HG03520 (cell line): ENCODE measurements at regions not wholly inside any gene's neighbourhood (a gene's known extent, or its start where the extent isn't known, plus 50 kb on each side); places are given as distances from the start of the nearest gene placed in this dataset.

Experiments
- ATAC-seq: cut with Tn5 transposase; IDR thresholded peaks from one replicate; pipeline ENCODE4 v1.9.1; 2021; ENCODE audit warnings: mild to moderate bottlenecking, moderate library complexity; ENCODE audit not compliant: unreplicated experiment

- ATAC-seq: no peak
These were observed 1256.5 kb downstream of the STIM2 start for GRCh38 chr4:28117084-28117682.

GRCh38 chr4:28146191-28146590 is 1285.5 kb downstream of the STIM2 start:
- ATAC-seq: no peak

- ATAC-seq: no peak
These were observed 1287.6 kb downstream of the STIM2 start for GRCh38 chr4:28148221-28148620.

DNA sequence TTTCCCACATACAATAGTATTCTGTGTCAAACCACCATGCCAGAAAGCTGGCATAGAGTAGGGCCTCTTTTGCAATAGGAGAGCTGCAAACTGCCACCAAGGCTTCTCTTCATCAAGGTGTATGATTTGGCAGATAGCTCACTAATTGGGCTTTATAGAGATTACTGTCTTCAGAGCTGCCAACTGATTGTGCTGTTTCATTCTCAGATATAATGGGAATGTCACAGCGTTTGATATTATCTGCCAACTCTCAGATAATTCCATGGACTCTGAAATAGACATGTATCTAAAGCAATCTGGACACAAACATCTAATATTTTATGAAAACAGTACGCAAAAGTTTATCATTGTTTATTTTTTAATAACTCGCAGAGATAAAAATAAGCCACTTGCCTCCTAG is 1289.1 kb downstream of the STIM2 start:
- ATAC-seq: no peak

DNA sequence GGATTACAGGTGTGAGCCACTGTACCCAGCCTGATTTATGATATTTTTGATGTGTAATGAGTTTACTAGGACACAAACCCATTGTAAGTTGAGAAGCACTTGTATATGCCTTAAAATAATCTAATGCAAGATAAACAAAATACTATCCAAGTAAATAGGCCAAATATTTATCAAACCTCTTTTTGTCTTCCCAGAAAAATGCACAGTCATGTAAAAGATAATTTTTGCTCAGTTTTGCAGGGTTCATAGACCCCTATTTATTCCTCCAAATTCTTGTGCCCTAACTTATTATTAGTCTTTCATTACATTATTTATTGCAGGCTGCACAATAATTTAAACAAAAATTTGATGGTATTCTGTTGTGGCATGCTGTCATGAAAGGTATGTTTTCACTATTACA is 1290.7 kb downstream of the STIM2 start:
- ATAC-seq: no peak

GRCh38 chr4:28167411-28167810 is 1306.8 kb downstream of the STIM2 start:
- no peak for ATAC-seq

GRCh38 chr4:28176942-28177341 is 1316.3 kb downstream of the STIM2 start:
- no peak for ATAC-seq

DNA sequence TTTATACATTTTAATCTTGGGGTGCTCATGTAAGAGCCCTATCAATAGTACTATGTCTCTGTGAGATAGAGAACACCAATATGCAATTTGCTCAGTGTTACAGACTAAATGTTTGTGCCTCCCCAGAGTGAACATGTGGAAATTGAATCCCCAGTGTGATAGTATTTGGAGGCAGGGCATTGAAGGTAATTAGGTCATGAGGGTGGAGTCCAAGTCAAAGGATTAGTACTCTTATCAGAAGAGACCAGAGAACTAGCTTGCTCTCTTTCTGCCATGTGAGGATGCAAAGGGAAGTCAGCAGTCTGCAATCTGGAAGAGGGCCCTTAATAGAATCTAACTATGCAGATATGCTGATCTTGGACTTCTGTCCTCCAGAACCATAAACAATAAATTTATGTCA is 1317.0 kb downstream of the STIM2 start:
- no peak for ATAC-seq

DNA sequence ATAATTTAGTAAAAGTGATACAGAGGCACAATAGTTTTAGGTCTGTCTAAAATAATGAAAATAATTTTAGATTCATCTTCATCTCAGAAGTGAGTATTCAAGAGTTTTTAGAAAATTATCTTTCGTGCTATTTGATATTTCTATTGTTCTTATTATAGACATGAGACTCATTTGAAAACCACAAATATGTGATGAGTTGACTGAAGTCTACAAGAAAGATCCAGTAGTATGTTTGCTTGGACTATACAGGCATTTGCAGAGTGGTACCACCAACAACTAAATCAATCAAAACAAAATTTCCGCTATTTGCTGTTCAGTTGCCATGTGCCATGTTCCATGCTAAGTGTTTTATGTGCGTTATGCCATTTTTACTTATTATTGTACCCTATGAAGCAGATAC is 1318.5 kb downstream of the STIM2 start:
- no peak for ATAC-seq

DNA sequence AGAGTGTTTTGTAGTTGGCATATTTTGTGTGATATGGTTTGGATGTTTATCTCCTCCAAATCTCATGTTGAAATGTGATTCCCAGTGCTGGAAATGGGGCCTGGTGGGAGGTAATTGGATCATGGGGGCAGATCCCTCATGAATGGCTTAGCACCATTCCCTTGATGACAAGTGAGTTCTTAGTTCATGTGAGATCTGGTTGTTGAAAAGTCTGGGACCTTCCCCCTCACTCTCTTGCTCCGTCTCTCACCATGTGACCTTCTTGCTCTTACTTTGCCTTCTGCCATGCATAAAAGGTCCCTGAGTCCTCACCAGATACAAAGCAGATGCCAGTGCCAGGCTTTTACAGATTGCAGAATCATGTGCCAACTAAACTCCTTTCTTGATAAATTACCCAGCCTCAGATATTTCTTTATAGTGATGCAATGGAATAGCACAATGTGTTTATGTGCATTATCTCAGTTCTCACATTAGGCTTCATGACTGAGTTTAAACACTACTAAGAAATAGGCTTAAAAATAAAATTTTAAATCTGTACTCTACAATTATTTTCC is 1348.8 kb downstream of the STIM2 start:
- no peak for ATAC-seq

DNA sequence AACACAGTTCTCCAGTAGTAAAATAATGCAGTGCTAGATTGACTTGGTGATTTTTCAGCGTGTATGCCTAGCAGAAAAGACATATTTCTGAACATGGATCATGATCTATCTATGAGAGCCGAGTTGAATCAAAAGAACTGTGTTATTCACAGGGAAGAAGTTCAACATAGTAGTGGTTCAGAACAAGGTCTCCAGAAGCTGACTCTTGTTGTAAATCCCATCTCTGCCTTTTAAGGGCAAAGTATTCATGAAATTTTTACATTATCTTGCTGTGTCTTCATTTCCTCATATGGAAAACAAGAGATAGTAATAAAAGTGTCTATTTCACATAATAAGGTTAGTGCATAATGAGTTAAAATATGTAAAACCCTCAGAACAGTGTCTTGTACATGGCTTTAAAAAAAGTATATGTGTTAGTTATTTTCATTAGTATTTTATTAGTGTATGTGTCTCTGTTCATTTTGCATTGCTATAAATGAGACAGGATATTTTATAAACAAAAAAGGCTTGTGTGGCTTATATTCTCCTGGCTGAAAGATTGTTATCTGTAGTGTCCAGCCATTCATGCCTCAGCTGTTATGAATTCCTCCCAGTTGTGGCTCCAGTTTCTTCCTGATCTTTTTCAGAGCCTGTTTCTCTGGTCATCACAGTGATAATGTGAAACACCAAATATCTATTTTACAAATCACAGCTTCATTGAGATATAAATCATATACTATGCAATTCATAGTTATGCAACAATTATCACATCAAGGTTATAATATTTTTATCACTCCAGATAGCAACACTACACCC is 1351.2 kb downstream of the STIM2 start:
- ATAC-seq: no peak

DNA sequence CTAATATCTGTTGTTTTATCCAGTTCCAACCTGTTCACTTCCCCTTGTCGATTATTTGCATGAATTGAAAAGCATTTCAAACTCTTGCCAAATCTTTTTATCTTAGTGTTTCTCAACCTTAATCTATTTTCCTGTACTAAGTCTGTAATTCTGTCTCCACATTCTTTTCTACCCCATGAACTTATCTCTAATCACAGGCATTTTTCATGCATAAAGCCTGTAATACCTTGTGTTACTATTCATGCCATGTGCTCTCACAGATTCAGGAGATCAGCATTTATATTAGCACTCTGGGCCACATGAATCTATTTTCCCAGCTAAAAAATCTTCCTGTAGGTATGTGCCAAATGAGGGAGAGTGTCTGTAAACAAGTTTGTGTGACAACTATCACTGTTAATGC is 1360.9 kb downstream of the STIM2 start:
- ATAC-seq: no peak

DNA sequence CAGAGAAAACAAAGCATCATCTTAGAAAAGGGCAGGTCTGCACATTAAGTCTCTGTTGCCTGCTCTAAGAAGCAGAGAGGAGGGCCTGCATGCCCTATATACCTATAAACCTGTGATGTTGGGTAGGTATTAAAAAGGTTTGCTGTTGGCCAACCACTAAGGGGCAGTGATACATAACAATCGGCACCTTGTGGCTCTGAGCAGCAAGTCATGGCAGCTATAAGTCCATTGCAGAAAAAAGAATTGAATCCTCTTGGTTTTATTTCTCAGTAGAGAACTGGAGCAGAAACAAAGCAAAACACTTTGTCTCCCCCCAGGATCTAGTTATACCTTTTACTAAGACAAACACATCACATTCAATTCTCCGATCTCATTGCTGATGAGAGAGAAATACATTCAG is 1364.4 kb downstream of the STIM2 start:
- ATAC-seq: no peak

GRCh38 chr4:28225689-28226353 is 1365.2 kb downstream of the STIM2 start:
- ATAC-seq: no peak

- no peak for ATAC-seq
These were observed 1366.3 kb downstream of the STIM2 start for GRCh38 chr4:28226962-28227361.

DNA sequence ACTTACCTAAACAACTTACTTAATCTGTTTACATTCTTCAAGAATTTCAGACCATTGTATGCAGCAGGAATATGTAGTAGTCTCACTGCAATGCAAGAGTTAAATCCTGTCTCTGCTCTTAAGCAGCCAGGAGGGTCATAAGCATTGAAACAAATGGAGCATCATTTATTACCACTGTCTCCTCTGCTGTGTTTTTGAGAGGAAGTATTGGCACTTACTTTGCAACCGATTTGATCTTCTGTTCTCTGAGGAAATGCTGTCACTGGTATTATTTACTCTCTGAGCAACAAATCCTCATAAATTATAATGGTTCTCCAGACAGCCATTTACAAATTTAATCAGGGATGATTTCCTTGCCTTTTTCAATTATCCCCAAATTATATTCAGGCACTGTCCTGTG is 1367.1 kb downstream of the STIM2 start:
- ATAC-seq: no peak

DNA sequence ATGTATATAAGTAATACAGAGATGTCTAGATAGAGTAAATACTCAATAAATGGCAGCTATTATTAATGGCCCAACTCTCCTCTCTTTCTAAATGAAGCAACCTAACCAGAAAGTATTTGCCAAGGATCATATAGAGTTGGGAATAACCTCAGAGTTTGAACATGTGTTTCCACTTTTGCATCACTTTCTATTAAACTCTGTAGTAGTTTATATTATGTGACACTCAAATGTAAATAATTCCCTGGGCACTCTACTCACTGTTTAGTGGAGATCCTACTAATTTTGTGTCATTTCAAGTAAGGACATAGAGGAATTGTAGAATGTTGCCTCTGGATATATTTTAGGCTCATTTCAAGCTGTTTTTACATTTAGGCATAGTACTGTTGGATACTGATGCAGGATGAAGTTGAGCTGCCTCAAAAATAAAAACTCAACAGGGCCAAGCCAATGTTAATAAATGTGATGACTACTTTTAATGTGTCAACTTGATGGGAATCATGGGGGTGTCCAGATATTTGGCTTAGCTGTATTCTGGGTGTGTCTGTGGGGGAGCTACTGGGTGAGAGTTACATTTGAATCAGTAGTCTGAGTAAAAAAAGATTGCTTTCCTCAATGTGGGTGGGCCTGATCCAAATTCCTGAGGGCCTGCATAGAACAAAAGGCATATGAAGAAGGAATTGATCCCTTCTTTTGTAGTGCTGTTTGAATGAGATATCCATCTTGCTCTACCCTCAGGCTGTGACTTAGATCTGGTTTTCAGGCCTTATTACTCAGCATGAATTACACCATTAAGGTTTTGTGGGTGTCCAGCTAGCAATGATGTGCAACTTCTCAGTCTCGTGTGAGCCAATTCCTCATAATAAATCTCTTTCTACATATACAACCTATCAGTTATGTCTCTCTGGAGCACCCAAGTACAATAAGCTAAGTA is 1368.2 kb downstream of the STIM2 start:
- no peak for ATAC-seq

- ATAC-seq: no peak
These were observed 1371.7 kb downstream of the STIM2 start for GRCh38 chr4:28232376-28232775.

DNA sequence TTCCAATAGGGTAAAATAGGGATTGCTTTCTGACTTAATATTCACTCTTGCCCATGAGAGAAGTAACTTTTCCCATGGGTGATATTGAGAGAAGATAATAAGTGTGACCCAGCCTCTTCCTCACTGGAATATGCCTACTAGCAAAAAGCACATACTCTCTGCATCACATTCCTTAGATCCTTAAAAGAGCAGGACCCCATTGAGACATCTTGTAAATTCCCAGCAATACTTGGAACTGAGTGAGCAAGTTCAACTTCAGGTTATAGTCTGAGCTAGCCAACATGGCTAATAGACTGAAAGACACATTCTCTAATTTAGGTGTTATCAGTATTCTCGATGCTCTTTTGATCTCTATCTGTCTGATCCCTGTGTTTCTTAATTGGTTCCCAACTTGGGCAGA is 1372.3 kb downstream of the STIM2 start:
- no peak for ATAC-seq

DNA sequence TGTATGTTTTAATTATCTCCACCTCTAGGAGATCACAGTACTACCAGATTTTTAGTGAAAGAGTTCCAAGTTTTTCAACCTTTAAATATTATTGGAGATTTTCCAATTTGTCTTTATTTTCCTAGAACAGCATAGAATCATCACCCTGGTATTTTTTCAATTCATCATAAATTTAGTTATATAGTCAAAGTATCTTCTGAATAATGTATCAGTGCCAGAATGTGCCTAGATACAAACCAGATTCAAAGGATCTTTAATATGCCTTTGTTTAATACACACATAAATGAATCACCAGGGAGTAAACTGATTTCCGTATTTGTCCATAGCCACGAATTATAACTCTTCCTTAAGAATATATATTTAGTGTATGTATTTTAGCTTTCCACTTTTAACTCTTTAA is 1373.1 kb downstream of the STIM2 start:
- ATAC-seq: no peak

DNA sequence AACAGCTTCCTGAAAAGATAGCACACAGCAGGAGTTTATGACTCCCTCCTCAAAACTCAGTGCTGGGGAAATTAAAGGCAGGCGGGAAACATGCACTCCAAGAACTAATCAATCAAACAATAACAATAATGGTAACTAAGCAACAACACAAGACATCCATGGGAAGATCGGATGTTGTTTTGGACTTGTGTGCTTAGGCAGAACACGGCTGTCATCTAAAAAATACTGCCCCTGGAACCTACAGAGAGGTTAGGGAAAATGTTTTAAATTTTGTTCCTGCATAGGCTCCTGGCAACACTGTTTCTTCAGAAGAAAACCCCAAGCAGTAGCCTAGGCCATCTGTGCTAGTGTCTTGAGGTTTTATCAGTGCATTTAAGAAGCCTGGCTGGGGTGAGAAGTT is 1378.2 kb downstream of the STIM2 start:
- no peak for ATAC-seq
